Neural crest cell (in vitro differentiated cells): ENCODE measurements at regions not wholly inside any gene's neighbourhood (a gene's known extent, or its start where the extent isn't known, plus 50 kb on each side); places are given as distances from the start of the nearest gene placed in this dataset.

Source experiments
- DNase-seq: peaks from one replicate; pipeline ENCODE4 v3.0.0; 2021; ENCODE audit warnings: low read depth, mixed read lengths, low spot score
- H3K27ac Mint-ChIP-seq: one replicate; pipeline ENCODE4 v1.8.0; 2021; ENCODE audit warnings: mild to moderate bottlenecking, mixed read lengths; ENCODE audit not compliant: unreplicated experiment
- H3K27me3 Mint-ChIP-seq: 2 replicates; pipeline ENCODE4 v1.8.0; 2021; ENCODE audit warnings: low read depth, mild to moderate bottlenecking, mixed read lengths
- H3K36me3 Mint-ChIP-seq: 2 replicates; pipeline ENCODE4 v1.8.0; 2021; ENCODE audit warnings: low read depth, mild to moderate bottlenecking, mixed read lengths
- H3K4me1 Mint-ChIP-seq: 2 replicates; pipeline ENCODE4 v1.8.0; 2021; ENCODE audit warnings: mixed read lengths
- H3K4me3 Mint-ChIP-seq: one replicate; pipeline ENCODE4 v1.8.0; 2021; ENCODE audit warnings: mild to moderate bottlenecking, mixed read lengths
- H3K9me3 Mint-ChIP-seq: 2 replicates; pipeline ENCODE4 v1.8.0; 2021; ENCODE audit warnings: mixed read lengths
- TF ChIP-seq, protein P1 (sequence below): fragments of 200-600 bp; sonication (generic); conservative IDR thresholded peaks from 2 replicates; pipeline ENCODE4 v1.5.0; 2021; ENCODE audit warnings: antibody characterized with exemption, mild to moderate bottlenecking

DNA sequence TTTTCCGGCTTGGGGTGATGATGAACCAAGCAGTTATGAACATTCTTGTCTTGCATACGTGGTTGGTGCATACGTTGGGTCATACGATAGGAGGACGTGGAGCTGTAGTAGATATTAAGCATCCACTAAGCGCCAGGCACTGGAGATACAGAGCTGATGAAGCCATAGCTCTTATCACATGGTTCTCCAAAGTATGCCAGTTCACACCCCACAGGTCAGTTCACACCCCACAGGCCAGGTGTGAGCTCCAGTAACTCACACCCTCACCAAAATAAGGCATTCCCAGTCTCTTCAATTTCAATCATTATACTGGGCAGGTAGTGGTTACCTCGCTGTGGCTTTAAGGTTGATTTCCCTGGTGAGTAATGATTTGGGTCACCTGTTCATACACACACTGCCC is 335.5 kb downstream of the FOXL1 start:
- TF ChIP-seq, protein P1, sequence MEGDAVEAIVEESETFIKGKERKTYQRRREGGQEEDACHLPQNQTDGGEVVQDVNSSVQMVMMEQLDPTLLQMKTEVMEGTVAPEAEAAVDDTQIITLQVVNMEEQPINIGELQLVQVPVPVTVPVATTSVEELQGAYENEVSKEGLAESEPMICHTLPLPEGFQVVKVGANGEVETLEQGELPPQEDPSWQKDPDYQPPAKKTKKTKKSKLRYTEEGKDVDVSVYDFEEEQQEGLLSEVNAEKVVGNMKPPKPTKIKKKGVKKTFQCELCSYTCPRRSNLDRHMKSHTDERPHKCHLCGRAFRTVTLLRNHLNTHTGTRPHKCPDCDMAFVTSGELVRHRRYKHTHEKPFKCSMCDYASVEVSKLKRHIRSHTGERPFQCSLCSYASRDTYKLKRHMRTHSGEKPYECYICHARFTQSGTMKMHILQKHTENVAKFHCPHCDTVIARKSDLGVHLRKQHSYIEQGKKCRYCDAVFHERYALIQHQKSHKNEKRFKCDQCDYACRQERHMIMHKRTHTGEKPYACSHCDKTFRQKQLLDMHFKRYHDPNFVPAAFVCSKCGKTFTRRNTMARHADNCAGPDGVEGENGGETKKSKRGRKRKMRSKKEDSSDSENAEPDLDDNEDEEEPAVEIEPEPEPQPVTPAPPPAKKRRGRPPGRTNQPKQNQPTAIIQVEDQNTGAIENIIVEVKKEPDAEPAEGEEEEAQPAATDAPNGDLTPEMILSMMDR: no peak
- no peak overlapping the region for H3K27ac Mint-ChIP-seq
- peaks cover 40% of the 10 kb centered on the region for H3K4me1 Mint-ChIP-seq
- no peak for DNase-seq
- peaks cover 2% of the 10 kb centered on the region for H3K9me3 Mint-ChIP-seq
- no peak overlapping the region for H3K4me3 Mint-ChIP-seq
- H3K36me3 Mint-ChIP-seq: no peaks in the 10 kb centered on the region
- no peaks in the 10 kb centered on the region for H3K27me3 Mint-ChIP-seq

DNA sequence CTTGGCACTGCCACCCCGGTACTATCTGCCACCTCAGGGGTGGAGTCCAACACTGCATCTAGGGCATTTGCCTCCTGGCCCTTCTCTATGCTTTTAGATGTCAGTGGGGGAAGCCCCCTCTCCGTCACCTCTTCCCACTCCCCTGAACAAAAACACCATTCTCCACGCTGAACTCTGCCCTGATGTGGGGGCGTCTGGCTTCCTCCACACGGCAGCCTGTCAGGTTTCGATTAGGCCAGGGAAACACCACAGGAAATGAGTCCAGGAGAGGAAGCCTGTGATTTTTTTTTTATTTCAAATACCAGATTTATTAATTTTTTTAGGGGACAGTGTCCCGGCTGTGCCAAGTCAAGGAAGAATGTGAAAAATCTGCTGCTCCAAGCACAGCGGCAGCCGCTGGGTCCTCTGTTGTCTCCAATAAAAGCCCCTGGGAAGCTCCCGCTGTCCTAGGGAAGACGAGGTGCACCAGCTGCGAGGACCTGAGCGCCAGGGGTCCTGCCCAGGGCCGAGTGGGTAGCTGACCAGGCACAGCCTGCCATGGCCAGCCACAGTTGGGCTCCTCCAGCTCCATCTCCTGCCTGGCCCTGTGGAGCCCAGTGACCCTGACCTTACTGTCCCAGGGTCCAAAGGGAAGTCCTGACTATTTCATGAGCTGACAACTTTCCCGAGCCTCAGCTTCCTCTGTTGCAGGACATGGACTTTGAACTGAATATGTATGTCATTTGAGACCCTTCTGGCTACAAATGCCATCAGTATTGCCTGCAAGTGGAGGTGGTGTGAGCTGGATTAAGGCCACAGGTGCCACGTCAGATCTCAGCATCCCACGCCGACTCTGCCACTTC is 336.7 kb downstream of the FOXL1 start:
- H3K27ac Mint-ChIP-seq: no peak overlapping the region
- H3K9me3 Mint-ChIP-seq: peaks cover 2% of the 10 kb centered on the region
- H3K36me3 Mint-ChIP-seq: no peaks in the 10 kb centered on the region

DNA sequence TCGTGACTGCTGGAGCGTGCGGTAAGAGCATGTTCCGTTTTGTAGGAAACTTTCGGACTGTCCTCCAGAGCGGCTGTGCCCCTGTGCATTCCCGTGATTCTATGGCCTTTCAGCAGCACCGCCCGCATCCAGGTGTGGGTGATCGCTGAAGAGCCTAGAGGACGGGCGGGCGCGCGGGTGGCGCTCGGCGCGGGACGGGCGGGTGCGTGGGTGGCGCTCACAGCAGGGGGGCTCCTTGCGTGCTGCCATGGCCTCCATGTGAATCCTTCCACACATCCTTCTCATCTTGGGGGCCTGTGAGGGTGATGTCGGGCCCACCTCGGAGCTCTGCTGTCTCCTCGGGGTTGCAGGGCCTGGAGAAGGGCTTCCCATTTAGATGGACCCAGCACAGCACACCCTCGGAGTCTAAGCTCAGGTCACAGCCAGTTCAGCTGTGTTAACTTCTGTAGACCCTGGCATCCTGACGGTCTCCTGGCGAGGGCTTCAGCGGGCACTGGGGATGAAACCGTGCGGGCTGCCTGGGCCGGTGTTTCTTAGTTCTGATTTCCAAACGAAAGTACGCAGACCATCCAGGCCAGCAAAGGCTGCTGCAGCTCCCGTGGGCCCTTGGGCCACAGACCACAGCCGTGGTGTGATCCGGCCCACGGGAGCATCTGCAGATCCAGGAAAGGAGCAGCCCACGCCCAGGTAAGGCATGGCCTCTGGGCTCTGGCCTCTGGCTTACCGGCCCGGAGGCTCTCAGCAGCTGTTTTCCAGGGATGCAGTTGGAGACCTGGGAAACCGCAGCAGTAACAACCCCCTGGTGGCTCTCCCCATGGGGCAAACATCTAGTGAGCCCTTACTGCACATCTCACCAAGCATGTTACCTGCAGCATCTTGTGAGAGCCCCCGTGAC is 339.4 kb downstream of the FOXL1 start:
- H3K36me3 Mint-ChIP-seq: no peaks in the 10 kb centered on the region
- no peaks in the 10 kb centered on the region for H3K9me3 Mint-ChIP-seq
- DNase-seq: no peak
- no peaks in the 10 kb centered on the region for H3K27me3 Mint-ChIP-seq
- TF ChIP-seq, protein P1: no peak
- no peak overlapping the region for H3K4me3 Mint-ChIP-seq
- no peak overlapping the region for H3K27ac Mint-ChIP-seq
- peaks cover 22% of the 10 kb centered on the region for H3K4me1 Mint-ChIP-seq

More for the DNA sequence above, 336.7 kb downstream of the FOXL1 start:
- Mint-ChIP-seq H3K4me3 (no peak overlapping the region), H3K27me3 (no peaks in the 10 kb centered on the region), H3K4me1 (peaks cover 43% of the 10 kb centered on the region)
- DNase-seq: no peak
- TF ChIP-seq, protein P1: no peak

DNA sequence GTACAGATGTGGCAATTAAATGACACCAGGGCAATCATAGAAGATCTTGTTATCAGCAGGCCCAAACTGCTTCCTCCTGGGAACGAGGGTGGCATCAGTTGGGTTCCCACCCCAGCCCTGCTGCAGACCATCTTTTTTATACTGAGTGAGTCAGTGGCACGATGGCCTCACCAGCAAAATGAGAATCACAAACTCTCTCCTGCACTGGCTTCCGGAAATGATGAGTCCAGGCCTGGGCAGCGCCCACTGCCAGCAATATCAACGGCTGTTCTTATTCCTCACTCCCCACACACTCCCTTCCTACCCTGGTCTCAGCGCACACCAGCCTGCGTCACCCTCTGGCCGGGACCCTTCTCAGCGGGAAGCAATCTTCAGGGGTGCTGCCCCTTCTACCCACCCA is 340.3 kb downstream of the FOXL1 start:
- no peaks in the 10 kb centered on the region for H3K36me3 Mint-ChIP-seq
- H3K9me3 Mint-ChIP-seq: no peaks in the 10 kb centered on the region
- H3K27me3 Mint-ChIP-seq: no peaks in the 10 kb centered on the region
- no peak overlapping the region for H3K27ac Mint-ChIP-seq
- TF ChIP-seq, protein P1: no peak
- peaks cover 21% of the 10 kb centered on the region for H3K4me1 Mint-ChIP-seq
- no peak overlapping the region for H3K4me3 Mint-ChIP-seq
- DNase-seq: no peak

DNA sequence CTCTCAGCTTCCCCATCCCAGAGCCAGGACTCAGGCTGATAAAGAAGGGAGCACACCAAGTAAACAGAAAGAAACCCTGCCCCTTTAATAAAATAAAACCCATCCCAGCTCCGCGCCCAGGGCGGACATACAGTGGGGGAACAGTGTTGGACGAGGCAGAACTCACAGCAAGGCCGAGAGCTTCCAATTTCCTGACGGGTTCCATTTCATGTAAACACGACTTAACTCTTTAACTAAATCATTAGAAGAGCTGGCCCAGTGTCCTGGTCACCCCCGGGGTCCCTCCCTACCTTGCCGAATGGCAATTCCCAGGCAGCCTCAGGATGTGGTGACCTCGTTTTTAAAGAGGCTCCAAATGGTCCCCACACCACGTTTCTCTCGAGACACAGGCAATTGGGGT is 340.7 kb downstream of the FOXL1 start:
- no peaks in the 10 kb centered on the region for H3K36me3 Mint-ChIP-seq
- no peak overlapping the region for H3K4me3 Mint-ChIP-seq
- H3K4me1 Mint-ChIP-seq: peaks cover 21% of the 10 kb centered on the region
- no peaks in the 10 kb centered on the region for H3K27me3 Mint-ChIP-seq
- TF ChIP-seq, protein P1: no peak
- no peak for DNase-seq
- H3K27ac Mint-ChIP-seq: no peak overlapping the region
- H3K9me3 Mint-ChIP-seq: no peaks in the 10 kb centered on the region
